ENCODE measurements at regions not wholly inside any gene's neighbourhood (a gene's known extent, or its start where the extent isn't known, plus 50 kb on each side); places are given as distances from the start of the nearest gene placed in this dataset.

DNA sequence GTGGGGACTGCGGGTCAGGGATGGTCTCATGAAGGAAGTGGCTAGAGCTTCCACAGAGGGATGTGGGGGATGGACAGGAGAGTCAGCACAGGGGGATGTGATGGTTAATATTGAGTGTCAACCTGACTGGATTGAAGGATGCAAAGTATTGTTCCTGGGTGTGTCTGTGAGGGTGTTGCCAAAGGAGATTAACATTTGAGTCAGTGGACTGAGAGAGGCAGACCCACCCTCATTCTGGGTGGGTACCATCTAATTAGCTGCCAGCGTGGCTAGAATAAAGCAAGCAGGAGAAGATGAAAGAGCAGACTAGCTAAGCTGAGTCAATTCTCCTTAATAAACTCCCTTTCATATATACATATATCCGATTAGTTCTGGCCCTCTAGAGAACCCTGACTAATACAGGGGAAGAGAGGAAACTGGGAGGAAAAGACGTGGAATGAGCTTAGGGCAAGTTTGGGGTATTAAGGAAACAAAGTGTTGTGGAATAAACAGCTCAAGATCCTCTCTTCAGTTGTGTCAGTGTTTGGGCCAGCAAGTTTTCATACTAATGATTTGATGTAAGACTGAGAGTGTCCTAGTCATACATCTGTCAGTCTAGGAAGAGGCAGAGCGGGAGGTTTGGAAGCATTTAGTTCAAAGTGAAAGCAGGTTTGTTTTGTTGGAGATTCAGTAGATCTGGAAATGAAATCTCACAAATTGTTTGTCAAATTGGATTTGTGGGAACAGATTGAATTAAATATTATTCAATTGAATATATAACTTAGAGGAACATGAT, 135.2 kb upstream of the NT5C1B start:
- no peak overlapping the region for H3K27ac Mint-ChIP-seq (ENCODE audit: unreplicated experiment)
- no peaks in the 10 kb centered on the region for H3K27me3 Mint-ChIP-seq (ENCODE audit: unreplicated experiment)
- peaks cover 7% of the 10 kb centered on the region for H3K4me1 Mint-ChIP-seq (ENCODE audit: unreplicated experiment)
- TF ChIP-seq, protein P1, sequence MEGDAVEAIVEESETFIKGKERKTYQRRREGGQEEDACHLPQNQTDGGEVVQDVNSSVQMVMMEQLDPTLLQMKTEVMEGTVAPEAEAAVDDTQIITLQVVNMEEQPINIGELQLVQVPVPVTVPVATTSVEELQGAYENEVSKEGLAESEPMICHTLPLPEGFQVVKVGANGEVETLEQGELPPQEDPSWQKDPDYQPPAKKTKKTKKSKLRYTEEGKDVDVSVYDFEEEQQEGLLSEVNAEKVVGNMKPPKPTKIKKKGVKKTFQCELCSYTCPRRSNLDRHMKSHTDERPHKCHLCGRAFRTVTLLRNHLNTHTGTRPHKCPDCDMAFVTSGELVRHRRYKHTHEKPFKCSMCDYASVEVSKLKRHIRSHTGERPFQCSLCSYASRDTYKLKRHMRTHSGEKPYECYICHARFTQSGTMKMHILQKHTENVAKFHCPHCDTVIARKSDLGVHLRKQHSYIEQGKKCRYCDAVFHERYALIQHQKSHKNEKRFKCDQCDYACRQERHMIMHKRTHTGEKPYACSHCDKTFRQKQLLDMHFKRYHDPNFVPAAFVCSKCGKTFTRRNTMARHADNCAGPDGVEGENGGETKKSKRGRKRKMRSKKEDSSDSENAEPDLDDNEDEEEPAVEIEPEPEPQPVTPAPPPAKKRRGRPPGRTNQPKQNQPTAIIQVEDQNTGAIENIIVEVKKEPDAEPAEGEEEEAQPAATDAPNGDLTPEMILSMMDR (IDR thresholded peaks at IDR 0.05; ENCODE audit: unreplicated experiment), result no peak
- no peaks in the 10 kb centered on the region for H3K36me3 Mint-ChIP-seq (ENCODE audit: low read depth, unreplicated experiment)
- no peak for DNase-seq (ENCODE audit: low spot score)
- H3K9me3 Mint-ChIP-seq (ENCODE audit: unreplicated experiment), result no peaks in the 10 kb centered on the region
- no peak overlapping the region for H3K4me3 Mint-ChIP-seq (ENCODE audit: unreplicated experiment)

DNA sequence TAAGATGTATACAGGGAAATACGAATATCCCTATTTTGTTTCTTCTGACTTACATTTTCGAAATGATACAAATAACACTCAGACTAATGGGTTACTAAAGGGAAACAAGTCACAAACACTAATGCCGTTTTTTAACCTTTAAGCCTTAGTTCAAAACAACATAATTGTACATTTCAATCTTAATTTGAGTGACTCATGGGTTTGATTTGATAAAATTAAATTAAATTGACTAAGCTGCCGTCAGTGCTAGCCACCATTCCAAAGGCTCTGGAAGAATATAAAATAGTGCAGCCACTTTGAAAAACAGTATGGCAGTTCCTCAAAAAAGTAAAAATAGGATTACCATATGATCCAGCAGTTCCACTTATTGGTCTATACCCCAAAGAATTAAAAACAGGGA, 133.8 kb upstream of the NT5C1B start:
- no peak overlapping the region for H3K27ac Mint-ChIP-seq (ENCODE audit: unreplicated experiment)
- TF ChIP-seq, protein P1 (IDR thresholded peaks at IDR 0.05; ENCODE audit: unreplicated experiment), result no peak
- DNase-seq (ENCODE audit: low spot score), result no peak
- H3K4me3 Mint-ChIP-seq (ENCODE audit: unreplicated experiment), result no peak overlapping the region
- peaks cover 7% of the 10 kb centered on the region for H3K4me1 Mint-ChIP-seq (ENCODE audit: unreplicated experiment)
- H3K27me3 Mint-ChIP-seq (ENCODE audit: unreplicated experiment), result no peaks in the 10 kb centered on the region
- H3K9me3 Mint-ChIP-seq (ENCODE audit: unreplicated experiment), result no peaks in the 10 kb centered on the region
- H3K36me3 Mint-ChIP-seq (ENCODE audit: low read depth, unreplicated experiment), result no peaks in the 10 kb centered on the region

DNA sequence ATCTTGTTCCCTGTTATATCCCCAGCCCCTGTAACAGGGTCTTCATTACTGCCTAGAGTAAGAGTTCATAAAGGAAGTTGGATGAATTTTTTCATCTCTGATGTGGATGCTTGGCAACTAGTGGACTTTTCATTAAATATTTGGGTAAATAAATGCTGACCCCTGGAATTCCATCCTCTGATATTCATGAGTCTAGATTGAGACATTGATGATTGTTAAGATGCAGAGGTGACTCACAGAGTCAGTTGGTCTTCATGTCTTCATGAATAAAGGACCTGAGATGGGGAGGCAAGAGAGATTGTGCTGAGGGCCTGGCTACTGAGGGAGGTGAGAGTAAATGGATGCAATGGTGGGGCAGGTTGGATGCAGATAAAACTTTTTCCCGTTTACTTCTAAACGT, 132.7 kb upstream of the NT5C1B start:
- H3K27ac Mint-ChIP-seq (ENCODE audit: unreplicated experiment), result no peak overlapping the region
- no peaks in the 10 kb centered on the region for H3K36me3 Mint-ChIP-seq (ENCODE audit: low read depth, unreplicated experiment)
- TF ChIP-seq, protein P1 (IDR thresholded peaks at IDR 0.05; ENCODE audit: unreplicated experiment), result no peak
- H3K4me3 Mint-ChIP-seq (ENCODE audit: unreplicated experiment), result no peak overlapping the region
- no peaks in the 10 kb centered on the region for H3K27me3 Mint-ChIP-seq (ENCODE audit: unreplicated experiment)
- no peaks in the 10 kb centered on the region for H3K9me3 Mint-ChIP-seq (ENCODE audit: unreplicated experiment)
- no peak for DNase-seq (ENCODE audit: low spot score)
- H3K4me1 Mint-ChIP-seq (ENCODE audit: unreplicated experiment), result peaks cover 7% of the 10 kb centered on the region

DNA sequence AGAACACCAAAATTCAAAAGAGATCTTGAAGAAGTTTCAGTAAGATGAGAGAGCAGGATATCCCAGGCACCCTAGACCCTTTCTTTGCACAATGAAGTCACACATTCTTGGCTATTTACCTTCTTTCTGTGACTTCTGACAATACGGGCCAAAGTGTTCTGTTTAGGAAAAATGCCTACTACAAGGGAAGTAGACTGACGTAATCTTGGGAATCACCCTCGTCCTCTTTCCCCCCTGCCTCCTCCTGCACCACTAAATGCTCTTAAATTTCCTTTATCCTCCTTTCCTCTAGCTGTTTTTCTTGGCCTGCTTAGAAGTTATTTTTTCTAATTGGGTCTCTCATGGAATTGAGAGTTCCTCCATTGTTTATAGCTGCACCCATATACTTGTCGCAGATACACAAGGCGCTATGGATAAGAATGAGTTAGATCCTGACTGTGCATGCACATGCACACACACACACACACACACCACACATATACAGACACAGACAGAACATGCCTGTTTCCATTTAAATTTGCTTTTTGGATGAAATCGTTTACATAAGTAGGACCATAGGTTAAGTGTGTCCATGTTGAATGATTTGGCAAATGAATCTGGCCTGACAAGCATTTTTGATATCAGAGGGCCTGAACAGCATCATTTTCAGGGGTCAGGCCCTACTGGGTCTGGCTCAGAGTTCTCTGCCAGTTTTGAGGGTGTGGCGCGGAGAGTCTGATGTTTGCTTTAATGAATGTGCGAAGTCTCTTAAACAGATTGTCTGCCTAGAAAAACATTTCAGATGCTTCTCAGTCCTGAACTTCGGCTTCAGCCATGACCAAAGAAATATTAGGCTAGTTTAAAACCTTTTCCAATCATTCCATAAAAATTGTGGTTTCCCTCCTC, 131.9 kb upstream of the NT5C1B start:
- Mint-ChIP-seq H3K4me1 (ENCODE audit: unreplicated experiment) (peaks cover 7% of the 10 kb centered on the region), H3K4me3 (ENCODE audit: unreplicated experiment) (no peak overlapping the region), H3K27me3 (ENCODE audit: unreplicated experiment) (peaks cover 1% of the 10 kb centered on the region), H3K9me3 (ENCODE audit: unreplicated experiment) (no peaks in the 10 kb centered on the region), H3K36me3 (ENCODE audit: low read depth, unreplicated experiment) (no peaks in the 10 kb centered on the region), H3K27ac (ENCODE audit: unreplicated experiment) (no peak overlapping the region)
- no peak for DNase-seq (ENCODE audit: low spot score)
- TF ChIP-seq, protein P1 (IDR thresholded peaks at IDR 0.05; ENCODE audit: unreplicated experiment), result no peak
